DND-41 (cell line): ENCODE measurements at regions not wholly inside any gene's neighbourhood (a gene's known extent, or its start where the extent isn't known, plus 50 kb on each side); places are given as distances from the start of the nearest gene placed in this dataset.

Source experiments
- ATAC-seq: fragments of 200-7000 bp; cut with Tn5 transposase; 3 replicates; pipeline ENCODE4 v1.9.1; 2021; ENCODE audit warnings: low read depth; ENCODE audit not compliant: insufficient read depth
- DNase-seq: peaks from one replicate; pipeline ENCODE4 v3.0.0-alpha.2; 2020
- H2AFZ ChIP-seq: 2 replicates; pipeline ENCODE4 v1.6.0; 2012; ENCODE audit warnings: low read depth, low read length
- H3K27ac ChIP-seq: 2 replicates; pipeline ENCODE4 v1.5.1; 2012; ENCODE audit warnings: low read length, inconsistent platforms
- H3K27me3 ChIP-seq: fragments of 200-600 bp; sonication (generic); 2 replicates; pipeline ENCODE4 v1.6.0; 2012; ENCODE audit warnings: low read length, mild to moderate bottlenecking, inconsistent platforms; ENCODE audit not compliant: insufficient read depth, poor library complexity
- H3K36me3 ChIP-seq: 2 replicates; pipeline ENCODE4 v1.5.1; 2012; ENCODE audit warnings: low read length, inconsistent platforms; ENCODE audit not compliant: insufficient read depth
- H3K4me1 ChIP-seq: 2 replicates; pipeline ENCODE4 v1.5.1; 2012; ENCODE audit warnings: mild to moderate bottlenecking, low read length; ENCODE audit not compliant: insufficient read depth
- H3K4me2 ChIP-seq: 2 replicates; pipeline ENCODE4 v1.6.0; 2012; ENCODE audit warnings: mild to moderate bottlenecking, moderate library complexity, low read length, inconsistent platforms; ENCODE audit not compliant: insufficient read depth
- H3K4me3 ChIP-seq, 2 experiments: fragments of 200-600 bp in 1 of 2; shearing (Covaris generic) in 1 of 2; 2 replicates each; pipeline ENCODE4 v1.5.1; 2012 to 2016; ENCODE audit warnings: inconsistent platforms in 2 of 2, low read length in 2 of 2, mild to moderate bottlenecking in 2 of 2, low read depth in 1 of 2, moderate library complexity in 1 of 2
- H3K79me2 ChIP-seq: 2 replicates; pipeline ENCODE4 v1.6.0; 2012; ENCODE audit warnings: low read length, inconsistent platforms; ENCODE audit not compliant: insufficient read depth
- H3K9ac ChIP-seq: 2 replicates; pipeline ENCODE4 v1.6.0; 2012; ENCODE audit warnings: low read depth, mild to moderate bottlenecking, inconsistent platforms, low read length, moderate library complexity
- H3K9me3 ChIP-seq: 2 replicates; pipeline ENCODE4 v1.5.1; 2012; ENCODE audit warnings: low read length, moderate library complexity, mild to moderate bottlenecking, inconsistent platforms; ENCODE audit not compliant: insufficient read depth, severe bottlenecking
- H4K20me1 ChIP-seq: 2 replicates; pipeline ENCODE4 v1.6.0; 2012; ENCODE audit warnings: low read length; ENCODE audit not compliant: insufficient read depth
- EZH2 ChIP-seq: IDR thresholded peaks from 3 replicates; pipeline ENCODE4 v1.6.1; 2012; ENCODE audit warnings: borderline replicate concordance, low read depth, mild to moderate bottlenecking, moderate library complexity, low read length, inconsistent platforms; ENCODE audit not compliant: severe bottlenecking
- TF ChIP-seq, protein P1 (sequence below): IDR thresholded peaks from 2 replicates; pipeline ENCODE4 v1.5.1; 2012; ENCODE audit warnings: borderline replicate concordance, low read length, moderate library complexity, mild to moderate bottlenecking; ENCODE audit not compliant: poor library complexity, severe bottlenecking; ENCODE audit errors: extremely low read depth

DNA sequence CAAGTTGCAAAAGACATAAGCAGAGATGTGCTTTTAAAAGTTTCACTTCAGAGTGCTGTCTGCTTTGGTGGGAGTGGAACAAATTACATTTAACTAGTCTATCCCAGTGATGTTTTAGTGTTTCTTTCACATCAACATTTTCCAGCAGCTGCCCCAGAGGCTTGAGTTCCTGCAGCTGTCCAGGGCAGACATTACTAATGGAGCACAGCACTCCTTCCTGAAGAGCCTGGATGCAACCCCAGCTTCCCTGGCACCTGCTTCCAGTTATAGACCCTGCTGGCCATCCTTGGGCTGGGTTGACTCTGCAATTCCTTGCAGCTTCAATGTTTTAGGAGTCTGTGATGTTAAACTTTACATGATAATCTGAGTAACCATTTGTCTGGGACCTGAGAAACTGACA lies 61.4 kb upstream of the PIRT start:
- H3K9ac ChIP-seq: no peak overlapping the region
- TF ChIP-seq, protein P1, sequence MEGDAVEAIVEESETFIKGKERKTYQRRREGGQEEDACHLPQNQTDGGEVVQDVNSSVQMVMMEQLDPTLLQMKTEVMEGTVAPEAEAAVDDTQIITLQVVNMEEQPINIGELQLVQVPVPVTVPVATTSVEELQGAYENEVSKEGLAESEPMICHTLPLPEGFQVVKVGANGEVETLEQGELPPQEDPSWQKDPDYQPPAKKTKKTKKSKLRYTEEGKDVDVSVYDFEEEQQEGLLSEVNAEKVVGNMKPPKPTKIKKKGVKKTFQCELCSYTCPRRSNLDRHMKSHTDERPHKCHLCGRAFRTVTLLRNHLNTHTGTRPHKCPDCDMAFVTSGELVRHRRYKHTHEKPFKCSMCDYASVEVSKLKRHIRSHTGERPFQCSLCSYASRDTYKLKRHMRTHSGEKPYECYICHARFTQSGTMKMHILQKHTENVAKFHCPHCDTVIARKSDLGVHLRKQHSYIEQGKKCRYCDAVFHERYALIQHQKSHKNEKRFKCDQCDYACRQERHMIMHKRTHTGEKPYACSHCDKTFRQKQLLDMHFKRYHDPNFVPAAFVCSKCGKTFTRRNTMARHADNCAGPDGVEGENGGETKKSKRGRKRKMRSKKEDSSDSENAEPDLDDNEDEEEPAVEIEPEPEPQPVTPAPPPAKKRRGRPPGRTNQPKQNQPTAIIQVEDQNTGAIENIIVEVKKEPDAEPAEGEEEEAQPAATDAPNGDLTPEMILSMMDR: no peak
- TF ChIP-seq EZH2: no peak
- no peaks in the 10 kb centered on the region for H3K27me3 ChIP-seq
- H3K4me3 ChIP-seq: no peak overlapping the region
- H4K20me1 ChIP-seq: no peaks in the 10 kb centered on the region
- H2AFZ ChIP-seq: no peak overlapping the region
- no peaks in the 10 kb centered on the region for H3K36me3 ChIP-seq
- ATAC-seq (no peak), DNase-seq (no peak)
- no peaks in the 10 kb centered on the region for H3K4me1 ChIP-seq
- H3K9me3 ChIP-seq: no peaks in the 10 kb centered on the region
- no peaks in the 10 kb centered on the region for H3K79me2 ChIP-seq
- no peak overlapping the region for H3K27ac ChIP-seq
- H3K4me2 ChIP-seq: no peak overlapping the region

DNA sequence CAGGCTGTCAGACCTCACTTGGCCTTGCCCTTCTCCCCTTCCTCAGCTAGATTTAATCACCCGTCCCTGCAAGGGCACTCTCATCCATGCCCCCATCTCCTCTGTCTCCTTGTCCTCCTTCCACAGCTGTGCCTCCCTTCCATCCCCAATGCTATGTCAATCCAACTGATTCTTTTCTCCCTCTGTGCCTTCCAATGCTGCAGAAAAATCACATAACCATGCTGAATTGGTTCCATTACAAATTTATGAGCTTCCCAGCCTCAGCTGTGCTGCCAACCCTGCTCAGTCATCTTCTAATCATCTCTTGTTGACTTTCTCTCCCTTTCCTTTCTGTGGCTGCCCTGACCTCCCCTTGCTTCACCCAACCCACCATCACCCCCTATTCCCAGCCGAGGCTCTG lies 56.3 kb upstream of the PIRT start:
- no peaks in the 10 kb centered on the region for H3K9me3 ChIP-seq
- no peaks in the 10 kb centered on the region for H3K79me2 ChIP-seq
- DNase-seq: no peak
- H3K27me3 ChIP-seq: no peaks in the 10 kb centered on the region
- H3K4me2 ChIP-seq: no peak overlapping the region
- no peak overlapping the region for H3K27ac ChIP-seq
- H4K20me1 ChIP-seq: no peaks in the 10 kb centered on the region
- H2AFZ ChIP-seq: no peak overlapping the region
- no peaks in the 10 kb centered on the region for H3K4me1 ChIP-seq
- H3K4me3 ChIP-seq: no peak overlapping the region
- TF ChIP-seq EZH2: no peak
- TF ChIP-seq, protein P1: no peak
- H3K9ac ChIP-seq: no peak overlapping the region
- H3K36me3 ChIP-seq: no peaks in the 10 kb centered on the region
- no peak for ATAC-seq

- Histone ChIP-seq H3K4me3 (no peak overlapping the region), H3K4me1 (no peaks in the 10 kb centered on the region), H3K27me3 (no peaks in the 10 kb centered on the region), H4K20me1 (no peaks in the 10 kb centered on the region), H3K36me3 (no peaks in the 10 kb centered on the region), H3K4me2 (no peak overlapping the region), H3K27ac (no peak overlapping the region), H2AFZ (no peak overlapping the region), H3K9ac (no peak overlapping the region), H3K9me3 (no peaks in the 10 kb centered on the region), H3K79me2 (no peaks in the 10 kb centered on the region)
- TF ChIP-seq, protein P1: no peak
- no peak for TF ChIP-seq EZH2
- no peak for ATAC-seq
- no peak for DNase-seq
Measured at GRCh38 chr17:10888858-10889257, 51.0 kb upstream of the PIRT start.
